ENCODE measurements at regions not wholly inside any gene's neighbourhood (a gene's known extent, or its start where the extent isn't known, plus 50 kb on each side); places are given as distances from the start of the nearest gene placed in this dataset.

DNA sequence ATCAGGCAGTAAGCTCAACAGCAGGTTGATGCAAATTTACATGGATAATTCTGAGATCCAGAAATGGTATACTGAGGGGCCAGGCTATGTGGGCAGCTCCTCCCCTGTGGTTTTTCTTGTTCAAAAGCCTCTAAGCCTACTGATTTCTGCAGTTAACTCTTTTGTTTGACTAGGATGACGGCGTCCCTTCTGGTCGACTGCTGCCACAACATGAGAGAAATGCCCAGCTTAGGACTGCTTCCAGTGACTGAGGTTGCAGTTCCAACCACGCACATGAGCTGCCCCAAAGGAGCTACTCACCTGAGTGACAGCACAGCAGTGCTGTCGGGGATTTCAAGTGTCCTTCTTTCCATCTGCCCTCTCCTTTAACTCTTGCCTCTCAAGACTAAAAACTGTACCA lies 973.0 kb upstream of the GHITM start:
- no peak for DNase-seq

DNA sequence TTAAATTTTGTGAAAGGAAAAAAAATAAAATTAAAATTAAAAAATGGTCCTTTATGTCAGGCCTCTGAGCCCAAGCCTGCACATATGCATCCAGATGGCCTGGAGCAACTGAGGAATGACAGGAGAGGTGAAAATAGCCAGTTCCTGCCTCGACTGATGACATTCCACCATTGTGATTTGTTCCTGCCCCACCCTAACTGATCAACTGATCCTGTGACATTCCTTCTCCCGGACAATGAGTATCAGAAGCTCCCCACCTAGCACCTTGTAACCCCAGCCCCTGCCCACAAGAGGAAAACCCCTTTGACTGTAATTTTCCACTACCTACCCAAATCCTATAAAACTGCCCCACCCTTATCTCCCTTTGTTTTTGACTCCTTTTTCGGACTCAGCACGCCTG lies 972.2 kb upstream of the GHITM start:
- no peak for DNase-seq

DNA sequence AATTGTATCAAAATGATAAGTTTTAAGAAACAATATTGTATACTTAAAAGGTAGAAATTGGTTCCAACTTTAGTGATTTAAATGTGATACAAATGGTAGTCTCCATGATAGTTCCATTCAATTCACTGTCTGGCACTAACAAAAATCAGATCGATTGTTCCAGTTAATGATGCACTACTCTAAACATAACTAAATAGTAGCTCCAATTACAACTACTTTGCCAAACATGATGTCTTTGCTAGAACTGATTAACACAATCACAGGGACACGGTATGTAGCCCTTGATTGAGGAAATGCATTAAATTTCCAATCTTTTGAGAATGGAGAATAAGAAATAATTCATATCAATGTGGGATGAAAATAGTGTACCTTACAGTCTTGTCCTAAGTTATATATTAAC lies 962.4 kb upstream of the GHITM start:
- DNase-seq, result no peak

DNA sequence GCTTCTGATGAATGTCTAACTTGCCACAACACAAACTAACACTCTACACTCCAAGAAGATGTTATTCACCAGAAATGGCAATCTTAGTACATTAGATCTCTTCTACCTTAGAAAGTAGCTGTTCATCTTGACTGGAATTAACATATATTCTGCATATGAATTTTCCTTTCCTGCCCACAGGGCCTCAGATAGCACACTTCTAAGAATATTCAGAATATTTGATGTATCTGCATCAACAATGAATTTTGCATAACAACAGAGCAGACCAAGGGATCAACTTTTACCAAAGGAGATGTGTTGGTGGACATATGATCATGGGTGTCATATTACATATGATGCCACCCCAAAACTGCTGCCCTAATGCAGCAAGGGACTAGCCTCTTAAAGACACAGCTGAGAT lies 960.8 kb upstream of the GHITM start:
- DNase-seq, result no peak

DNA sequence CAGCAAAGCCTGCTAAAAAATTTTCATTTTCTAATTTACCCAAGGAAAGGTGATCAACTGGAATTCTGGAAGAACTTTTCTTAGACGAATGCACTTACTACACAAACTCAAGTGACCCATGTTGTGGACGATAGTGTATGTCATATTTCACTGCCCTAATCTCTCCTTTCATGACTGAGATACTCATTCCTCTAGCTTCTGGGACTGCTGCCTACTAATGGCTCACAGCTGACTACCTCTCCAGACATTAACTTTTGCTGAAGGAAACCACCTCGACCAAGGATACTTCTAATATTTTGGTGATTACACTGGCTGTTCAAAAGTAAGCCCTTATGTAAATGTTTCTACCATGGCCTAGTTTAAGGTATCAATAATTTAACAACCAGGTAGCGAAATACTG lies 959.9 kb upstream of the GHITM start:
- DNase-seq, result no peak

DNA sequence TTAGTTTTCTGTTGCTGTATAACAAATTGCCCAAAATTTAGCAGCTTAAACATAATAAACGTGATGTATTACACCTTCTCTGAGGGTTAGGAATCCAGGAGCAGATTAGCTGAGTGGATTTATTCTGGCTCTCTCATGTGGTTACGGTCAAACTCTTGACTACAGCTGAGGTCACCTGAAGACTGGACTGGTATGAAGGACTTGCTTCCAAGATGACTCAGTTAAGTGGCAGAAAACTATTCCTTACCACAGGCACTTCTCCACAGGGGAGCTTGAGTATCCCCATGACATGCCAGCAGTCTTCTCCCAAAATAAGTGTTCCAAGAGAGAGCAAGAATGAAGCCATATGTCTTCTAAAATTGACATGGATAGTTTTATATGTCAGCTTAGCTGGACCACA lies 957.2 kb upstream of the GHITM start:
- no peak for DNase-seq

DNA sequence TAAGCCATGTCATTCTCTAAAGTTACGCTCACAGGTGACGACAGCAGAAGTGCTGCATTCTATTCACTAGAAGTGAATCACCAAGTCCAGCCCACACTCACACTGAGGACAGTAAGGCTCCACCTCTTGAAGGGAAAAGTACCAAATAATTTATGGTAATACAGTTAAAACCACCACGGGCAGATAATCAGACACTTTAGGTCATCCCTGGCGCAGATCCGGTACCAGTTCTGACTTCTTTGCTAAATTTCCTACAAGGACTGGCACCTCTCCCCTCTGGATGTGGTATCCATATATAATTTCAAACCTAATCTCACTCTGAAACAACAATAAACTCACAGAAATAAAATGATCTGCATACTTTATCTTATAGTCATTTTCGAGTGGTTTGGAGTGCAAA lies 954.7 kb upstream of the GHITM start:
- no peak for DNase-seq

DNA sequence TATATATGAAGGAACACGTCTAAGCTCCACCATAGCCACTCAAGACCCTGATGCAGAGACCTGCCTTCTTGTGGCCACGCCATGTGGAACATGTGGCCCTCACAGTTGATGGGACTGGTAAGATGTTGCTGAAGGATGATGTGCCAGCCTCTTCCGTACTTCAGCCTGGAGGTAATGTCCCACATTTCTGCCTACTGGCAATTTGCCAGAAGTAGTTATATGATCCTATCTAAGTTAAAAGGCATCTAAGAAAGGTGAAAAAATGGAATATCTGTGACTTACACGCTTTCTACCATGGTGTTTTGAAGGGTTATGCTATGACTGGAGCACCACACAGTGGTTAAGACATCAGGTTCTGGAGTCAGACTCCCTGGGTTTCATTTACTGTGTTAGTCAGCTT lies 948.7 kb upstream of the GHITM start:
- DNase-seq, result no peak

DNA sequence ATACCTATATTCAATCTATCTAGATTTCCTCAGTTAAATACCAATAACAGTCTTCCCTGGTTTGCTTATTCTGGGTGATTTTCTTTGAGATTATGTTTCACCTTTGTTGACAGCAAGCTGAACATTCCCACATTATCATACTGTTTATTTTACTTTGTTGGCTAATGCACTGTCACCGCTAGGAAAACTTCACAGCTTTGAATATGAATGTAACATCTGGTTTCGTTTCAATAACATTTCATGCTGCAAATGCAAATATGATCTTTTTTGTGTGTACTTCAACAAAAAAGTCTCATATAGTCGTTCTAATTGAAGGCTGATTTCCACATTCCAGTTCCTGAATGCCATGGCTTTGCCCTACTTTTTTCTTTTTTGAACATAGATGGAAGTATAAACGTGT lies 946.3 kb upstream of the GHITM start:
- DNase-seq, result no peak

DNA sequence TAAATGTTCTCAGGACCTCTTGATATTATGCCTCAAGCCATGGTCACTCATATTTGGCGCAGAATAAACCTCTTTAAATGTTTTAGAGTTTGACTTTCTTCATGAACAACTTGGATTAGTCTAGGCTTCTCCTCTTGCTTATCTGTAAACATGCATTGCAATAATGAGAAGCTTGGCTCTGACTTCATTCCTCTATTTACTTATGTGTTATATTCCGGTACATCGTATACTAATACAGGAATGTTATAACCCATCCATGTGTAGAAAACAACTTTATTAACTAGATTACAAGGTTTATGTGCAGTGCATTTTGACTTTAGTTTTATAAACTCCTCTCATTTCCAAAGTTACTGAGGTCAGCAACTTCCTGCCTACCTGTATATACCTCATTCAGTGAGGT lies 944.3 kb upstream of the GHITM start:
- DNase-seq, result no peak

DNA sequence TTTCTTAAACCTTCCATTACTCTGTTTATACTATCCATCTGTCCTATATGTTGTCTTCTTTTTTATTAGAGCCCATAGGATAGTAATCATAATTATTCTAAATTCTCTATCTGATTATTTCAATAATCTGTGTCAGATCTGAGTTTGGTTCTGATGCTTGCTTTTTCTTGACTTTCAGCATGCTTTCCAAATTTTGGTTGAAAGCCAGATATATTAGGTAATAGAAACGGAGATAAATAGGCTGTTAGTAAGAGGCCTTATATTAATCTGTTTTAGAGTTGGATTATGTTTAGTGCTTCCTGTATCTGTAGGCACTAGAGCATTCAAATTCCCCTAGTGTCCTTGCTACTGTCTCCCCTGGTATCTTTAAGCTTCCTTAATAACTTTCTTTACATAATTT lies 939.9 kb upstream of the GHITM start:
- no peak for DNase-seq

DNA sequence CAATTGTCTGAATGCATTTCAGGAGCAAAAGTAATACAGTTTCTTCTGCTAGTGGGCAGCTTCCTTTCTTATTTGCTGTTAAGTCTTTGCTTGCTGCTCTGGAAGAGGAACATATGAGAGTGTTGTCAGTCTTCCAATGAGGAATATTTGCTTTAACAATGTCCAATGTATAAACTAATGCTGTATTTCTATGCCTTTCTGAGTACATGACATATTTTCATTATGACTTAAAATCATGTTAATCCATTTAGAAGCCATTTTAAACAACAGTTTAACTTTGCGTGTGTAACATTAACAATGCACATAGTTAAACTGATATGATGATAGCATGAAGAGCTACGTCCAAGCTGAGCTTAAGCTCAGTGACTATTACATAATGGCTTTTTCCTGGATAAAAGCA lies 933.4 kb upstream of the GHITM start:
- DNase-seq, result no peak

DNA sequence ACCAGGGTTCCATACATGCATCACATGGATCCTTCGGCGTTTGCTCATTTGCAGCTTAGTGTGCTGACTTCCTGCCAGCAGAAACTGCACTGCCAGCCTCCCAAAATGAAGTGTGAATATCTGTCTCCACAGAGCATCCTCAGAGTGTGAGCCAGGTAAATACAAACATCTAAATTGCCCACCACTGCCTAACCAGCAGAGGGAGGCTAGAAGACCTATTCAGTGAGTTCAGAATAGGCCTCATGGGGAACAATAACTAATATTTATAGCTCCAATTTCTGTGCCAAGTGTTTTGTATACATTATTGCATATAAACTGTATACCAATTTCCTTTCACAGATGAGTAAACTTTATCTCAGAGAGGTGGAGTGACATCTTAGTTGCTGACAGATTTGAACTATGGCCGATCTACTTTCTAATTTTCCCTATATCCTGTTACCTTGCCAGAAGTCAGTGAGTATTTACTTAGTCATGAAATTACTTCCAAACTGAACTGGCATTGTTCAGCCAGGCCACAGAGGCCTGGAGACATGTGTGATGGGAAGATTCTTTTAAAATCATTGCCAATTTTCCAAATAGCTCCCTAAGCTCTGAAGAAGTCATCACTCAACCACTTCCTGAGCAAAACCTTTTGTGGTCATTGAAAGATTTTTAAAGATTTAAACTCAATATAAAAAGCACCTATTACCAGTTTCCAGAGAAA lies 926.5 kb upstream of the GHITM start:
- no peak for DNase-seq

DNA sequence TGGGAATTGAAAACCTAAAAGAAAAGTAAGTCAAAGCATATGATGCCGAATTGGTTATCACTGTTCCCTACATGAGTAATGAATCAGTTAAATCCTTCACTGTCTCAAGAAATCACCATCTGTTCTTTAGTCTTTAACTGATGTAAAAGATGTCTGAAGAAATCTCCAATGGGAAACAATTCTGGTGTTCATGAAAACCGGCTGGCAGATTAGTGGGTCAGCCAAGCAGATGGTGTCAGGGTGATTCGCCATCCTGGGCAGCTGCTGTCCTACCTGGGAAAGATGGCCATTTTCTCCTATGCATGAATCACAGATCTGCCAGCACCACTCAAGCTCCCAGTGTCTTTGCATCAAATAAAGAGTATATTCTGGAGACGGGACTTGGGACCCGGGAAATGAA lies 925.2 kb upstream of the GHITM start:
- no peak for DNase-seq

DNA sequence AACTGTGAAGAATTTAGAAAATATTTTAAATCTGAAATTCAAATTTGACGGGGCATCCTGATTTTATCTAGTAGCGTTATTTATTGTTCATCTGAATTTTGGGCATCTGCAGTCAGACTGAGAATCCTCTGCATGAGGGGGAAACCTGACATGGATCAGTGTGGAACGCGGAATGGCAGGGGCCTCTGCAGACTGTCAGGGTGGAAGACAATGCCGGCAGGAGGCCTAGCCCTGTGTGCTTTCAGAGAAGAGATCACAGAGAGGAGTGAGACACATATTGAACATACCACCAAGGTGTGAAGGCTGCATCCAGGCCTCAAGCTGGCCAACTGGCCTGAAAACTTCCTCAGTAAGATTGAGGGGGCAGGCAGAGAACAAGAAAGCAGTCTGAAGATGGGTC lies 921.1 kb upstream of the GHITM start:
- DNase-seq, result no peak

DNA sequence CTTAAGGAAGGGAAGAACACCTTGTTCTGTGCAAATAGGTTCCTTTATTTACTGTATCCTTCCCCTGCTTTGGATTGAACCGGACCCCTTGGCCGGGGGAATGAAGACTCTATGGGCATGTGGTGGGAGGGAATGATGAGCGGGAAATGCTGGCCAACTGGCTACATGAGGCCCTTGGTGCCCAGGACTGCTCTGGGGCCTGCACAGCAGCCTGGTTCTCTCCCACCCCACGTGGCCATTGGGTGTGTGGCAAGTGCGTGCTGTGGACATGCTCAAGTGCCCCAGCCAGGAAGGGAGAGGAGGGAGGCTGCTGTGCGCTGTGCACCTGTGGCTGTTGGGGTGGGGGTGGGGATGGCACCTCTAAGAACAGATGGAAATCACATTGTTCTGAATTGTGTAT lies 917.0 kb upstream of the GHITM start:
- no peak for DNase-seq

DNA sequence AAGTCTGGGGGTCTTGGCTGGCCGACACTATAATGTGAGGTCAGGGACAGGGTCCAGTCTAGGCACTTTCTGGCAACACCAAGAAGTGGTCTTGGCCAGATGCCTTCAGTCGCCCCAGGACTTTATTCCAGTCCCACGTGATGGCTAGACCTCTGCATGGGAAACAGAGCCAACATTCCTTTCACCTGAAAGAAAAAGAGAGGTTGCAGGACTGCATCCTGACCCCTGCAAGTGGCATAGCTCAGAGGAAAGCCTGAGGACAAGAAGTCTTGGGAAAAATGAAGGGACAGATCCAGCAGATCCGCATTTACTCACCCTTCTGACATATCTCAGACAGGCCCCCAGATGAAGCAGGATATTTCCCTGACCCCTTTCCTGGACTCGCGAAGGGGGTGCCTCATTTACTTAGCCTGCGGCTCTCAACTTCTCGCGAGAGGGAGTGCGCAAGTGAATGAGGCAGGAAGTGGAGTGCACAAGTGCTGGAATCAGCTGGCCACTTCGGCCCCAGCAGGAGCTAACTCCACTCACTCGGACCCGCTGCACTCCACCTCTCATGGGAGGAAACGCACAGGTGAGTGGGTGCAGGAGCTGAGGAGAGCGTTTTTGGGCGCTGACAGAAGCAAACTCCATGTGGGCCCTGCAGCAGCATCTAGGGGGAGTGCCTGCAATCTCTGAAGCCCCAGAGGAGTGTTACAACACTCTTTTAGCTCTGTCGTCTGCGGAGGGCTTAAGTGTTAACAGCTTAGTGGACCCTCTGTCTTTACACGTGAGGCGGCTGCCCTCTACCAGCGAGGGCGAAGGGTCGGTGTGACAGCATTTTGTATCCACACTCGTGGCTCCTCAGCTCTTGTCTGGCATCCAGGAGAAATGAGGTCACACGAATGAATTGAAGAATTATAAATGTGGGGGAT lies 916.2 kb upstream of the GHITM start:
- DNase-seq, result no peak

DNA sequence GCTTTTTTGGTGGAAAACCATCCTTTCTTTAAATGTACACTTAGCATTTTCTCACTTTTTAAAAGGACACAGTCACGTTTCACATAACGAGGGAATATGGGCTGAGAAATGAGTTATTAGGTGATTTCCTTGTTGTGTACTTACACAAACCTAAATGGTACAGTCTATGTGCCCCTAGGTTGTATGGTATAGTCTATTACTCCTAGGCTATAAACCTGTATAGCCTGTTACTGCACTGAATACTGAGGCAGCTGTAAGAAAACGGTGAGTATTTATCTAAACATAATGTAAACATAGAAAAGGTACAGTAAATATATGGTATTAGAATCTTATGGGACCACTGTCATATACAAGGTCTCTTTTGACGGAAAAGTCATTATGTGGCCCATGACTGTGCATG lies 913.5 kb upstream of the GHITM start:
- DNase-seq, result no peak

DNA sequence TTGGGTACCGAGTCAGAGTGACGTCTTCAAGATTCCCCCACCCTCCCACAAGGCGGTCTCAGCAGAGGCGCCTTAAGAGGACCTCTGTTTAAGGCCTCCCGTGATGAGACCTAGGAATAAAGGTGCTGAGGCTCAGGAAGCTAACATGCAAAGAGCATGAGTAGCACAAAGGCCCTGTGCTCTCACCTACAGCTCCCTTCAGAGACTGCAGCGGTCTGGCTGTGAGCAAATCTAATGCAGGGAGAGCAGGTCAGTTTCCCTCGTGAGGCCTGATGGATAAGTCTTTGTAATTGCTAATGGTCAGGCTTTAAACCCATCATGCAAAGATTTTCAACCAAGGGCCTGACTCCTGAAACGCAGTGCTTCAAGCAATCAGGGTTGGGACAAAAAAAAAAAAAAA lies 909.3 kb upstream of the GHITM start:
- DNase-seq, result no peak

DNA sequence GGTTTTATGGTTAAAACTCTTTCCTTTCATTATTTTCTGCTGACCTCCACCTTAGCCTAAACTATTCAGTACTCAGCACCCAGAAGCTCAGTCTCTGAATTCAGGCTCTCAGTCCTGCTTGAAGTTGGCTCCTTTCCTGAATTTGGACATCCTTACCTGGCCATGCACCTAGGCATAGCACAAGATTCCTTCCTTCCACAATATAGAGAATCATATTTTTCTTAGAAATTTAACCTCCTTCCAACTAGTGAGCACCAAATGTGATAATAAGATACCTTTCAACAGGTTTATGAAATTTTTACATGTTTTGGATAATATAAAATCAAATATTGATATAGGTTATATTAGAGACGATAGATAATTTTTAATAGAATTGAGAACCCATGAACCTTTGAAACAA lies 905.6 kb upstream of the GHITM start:
- no peak for DNase-seq

DNA sequence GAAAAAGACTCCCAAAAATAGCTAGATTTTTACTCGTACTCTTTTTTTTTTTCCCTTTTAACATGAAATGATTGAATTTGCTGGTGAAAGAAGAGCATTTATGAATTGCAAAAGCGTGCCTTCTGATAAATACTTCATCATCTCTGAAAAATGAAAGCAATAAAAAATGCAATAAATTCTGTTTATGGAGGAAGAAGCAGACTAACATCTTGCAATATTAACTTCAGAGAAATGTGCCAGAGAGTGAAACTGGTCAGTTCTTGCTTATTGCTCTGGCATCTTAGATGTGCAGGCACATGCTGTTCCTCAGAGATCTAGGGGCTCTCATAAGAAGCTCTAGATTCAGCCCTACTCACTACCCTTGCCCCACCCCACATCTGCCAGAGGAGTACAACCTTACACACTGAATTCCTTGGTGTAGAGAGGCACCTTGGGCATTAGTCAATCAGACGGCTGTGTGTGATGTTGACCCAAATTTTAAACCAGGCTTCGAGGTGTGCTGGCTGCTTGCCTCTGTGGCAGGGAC lies 891.1 kb upstream of the GHITM start:
- DNase-seq, result no peak

DNA sequence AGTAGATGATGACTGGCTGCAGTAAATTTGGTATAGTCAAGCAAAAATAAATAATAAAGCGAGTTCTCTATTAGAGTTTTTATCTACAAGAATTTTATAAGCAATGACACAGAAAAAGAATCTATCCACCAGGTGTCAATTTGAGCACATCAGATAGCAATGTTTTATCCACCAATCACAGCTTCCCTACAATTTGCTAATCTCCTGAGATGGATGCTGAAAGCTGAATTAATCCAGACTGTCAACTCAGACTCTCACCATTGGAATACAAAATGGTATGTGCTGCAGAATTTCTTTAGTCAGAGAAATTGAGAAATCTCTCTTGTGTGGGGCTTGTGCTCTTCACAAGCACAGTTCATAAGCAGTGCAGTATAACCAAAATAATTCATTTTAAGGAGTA lies 888.9 kb upstream of the GHITM start:
- no peak for DNase-seq

DNA sequence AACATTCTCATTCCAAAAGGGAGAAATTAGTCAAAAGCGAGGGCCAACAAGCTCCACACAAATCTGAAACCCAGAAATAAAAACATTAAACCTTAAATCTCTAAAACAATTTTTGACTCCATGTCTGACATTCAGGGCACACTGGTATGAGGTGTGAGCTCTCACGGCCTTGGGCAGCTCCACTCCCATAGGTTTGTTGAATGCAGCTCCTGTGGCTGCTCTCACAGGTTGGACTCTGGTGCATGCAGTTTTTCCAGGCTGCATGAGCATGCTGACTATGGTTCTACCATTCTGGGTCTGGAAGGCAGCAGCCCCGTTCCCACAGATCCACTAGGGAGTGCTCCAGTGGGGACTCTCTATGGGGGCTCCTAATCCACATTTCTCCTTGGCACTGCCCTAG lies 887.1 kb upstream of the GHITM start:
- DNase-seq, result no peak

DNA sequence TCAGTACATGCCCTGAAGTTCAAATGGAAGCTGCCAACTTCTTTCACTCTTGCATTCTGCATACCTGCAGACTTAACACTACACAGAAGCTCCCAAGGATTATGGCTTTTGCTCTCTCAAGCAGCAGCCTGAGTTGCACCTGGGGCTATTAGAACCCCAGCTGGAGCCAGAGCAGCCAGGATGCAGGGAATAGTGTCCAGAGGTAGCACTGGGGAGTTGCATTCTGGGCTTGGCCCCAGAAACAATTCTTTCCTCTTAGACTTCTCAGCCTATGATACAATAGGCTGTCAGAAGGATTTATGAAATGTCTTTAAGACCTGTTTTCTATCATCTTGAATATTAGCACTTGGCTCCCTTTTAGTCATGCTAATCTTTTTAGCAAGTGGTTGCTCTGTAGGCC lies 886.7 kb upstream of the GHITM start:
- peak; percentile 40 for DNase-seq
